GM21526 (cell line): ENCODE measurements at regions not wholly inside any gene's neighbourhood (a gene's known extent, or its start where the extent isn't known, plus 50 kb on each side); places are given as distances from the start of the nearest gene placed in this dataset.

ENCODE experiments used
- ATAC-seq: cut with Tn5 transposase; IDR thresholded peaks from one replicate; pipeline ENCODE4 v1.9.1; 2021; ENCODE audit warnings: moderate library complexity; ENCODE audit not compliant: unreplicated experiment, low FRiP score

GRCh38 chr1:219292999-219293398, 119.3 kb downstream of the LYPLAL1 start:
- ATAC-seq, result no peak

DNA sequence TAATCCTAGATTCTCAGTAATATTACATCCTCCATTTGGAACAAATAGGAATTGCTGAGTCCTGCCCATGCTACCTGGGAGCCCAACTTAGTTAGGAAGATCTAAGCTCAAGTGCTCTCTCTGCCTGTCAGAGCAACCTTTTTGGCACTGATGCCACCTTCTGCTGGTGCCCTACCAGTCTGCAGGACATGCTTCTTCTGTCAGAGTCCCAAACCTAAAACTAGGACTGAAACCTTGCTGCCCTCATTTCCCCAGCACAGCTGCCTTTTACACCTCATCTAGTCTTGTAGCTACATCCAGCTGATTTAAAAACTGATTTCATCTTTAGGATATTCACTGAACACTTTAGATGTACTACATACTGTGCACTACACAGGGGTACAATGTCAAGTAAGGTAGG, 118.7 kb downstream of the LYPLAL1 start:
- ATAC-seq, result no peak

DNA sequence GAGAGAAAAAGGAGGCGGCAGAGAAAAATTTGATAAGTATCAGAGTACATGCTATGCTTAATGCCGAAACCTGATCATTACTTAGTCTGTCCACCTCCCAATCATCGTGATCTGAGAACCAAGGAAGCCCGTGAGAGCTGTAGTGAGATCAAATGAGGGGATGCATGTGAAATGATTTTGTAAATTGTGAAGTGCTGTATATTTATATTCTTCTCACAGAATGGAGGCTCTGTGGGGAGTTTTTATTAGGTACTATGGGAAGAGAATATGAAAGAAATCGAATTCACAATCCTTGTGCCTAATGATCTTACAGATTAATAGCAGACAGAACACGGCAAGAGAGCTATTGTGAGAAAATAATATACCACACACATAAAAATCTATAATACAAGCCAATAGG, 115.5 kb downstream of the LYPLAL1 start:
- no peak for ATAC-seq

GRCh38 chr1:219283541-219283940, 109.9 kb downstream of the LYPLAL1 start:
- ATAC-seq, result no peak

- ATAC-seq, result no peak
These were observed 108.2 kb downstream of the LYPLAL1 start for GRCh38 chr1:219281831-219282230.

GRCh38 chr1:219279017-219279770, 105.5 kb downstream of the LYPLAL1 start:
- ATAC-seq, result no peak

DNA sequence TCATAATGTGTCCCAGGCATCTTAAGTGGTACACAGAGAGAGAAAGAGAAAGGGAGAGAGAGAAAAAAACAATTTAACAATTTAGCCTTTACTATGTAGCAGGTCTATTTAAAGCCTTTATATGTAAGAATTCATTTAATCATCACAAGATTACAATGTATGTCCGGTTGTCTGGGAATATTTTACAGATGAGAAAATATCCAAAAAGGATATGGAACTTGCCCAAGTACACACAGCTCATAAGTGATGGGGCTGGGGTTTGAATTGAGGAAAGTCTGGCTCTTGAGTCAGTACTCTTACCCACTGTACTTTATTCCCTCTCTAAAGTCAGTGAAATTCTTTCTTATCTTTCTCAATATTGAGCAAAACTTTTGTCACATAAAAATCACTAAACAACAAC, 104.6 kb downstream of the LYPLAL1 start:
- ATAC-seq, result no peak

- ATAC-seq, result no peak
These were observed 103.8 kb downstream of the LYPLAL1 start for GRCh38 chr1:219277304-219278105.

GRCh38 chr1:219276049-219276738, 102.5 kb downstream of the LYPLAL1 start:
- no peak for ATAC-seq

DNA sequence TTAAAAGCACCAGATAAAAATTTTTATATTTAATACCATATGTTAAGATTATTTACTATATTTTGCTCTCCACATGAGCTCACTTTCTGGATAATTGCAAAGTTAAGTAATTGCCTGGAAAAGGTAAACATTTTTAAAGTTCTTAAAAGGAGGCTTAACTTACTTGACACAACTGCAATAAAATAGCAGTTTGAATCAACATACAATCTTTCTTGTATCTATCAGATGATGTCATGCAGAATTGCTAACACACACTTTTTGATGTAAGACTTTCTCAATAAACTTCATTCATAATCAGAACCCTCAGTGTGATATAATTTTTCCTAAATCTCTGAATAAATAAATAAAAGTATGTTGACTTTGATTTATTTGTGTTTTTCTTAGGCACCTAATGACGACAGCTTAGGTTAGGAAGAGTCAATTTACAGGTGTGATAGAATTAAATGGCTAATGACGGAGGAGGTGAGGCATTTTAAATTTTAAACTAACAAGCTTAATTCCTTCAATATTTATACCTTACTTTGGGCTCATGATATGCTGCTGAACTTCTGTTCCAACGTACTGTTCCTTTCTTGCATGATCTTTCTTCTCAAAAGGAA, 99.5 kb downstream of the LYPLAL1 start:
- no peak for ATAC-seq

GRCh38 chr1:219271818-219272535, 98.3 kb downstream of the LYPLAL1 start:
- no peak for ATAC-seq

DNA sequence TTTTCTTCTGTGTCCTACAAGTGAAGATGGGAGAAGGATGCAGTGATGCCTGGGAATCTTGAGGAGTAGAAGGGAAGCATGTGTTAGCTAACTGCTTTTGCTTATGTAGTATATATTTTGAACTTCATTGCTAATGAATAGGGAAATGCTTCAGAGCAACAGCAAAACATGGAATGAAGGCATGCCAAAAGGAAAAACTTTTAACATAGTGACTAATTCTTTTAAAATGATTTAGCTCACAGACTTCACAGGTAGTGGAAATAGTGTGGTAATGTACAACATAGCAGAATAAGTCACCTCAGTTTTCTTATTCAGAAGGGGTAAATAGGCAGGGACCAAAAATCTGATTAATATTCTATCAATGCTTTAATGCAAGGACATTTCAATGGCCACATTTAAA, 95.5 kb downstream of the LYPLAL1 start:
- ATAC-seq, result no peak

GRCh38 chr1:219266524-219266923, 92.8 kb downstream of the LYPLAL1 start:
- ATAC-seq, result no peak

- no peak for ATAC-seq
These were observed 91.4 kb downstream of the LYPLAL1 start for GRCh38 chr1:219265026-219265515.

- no peak for ATAC-seq
These were observed 90.9 kb downstream of the LYPLAL1 start for GRCh38 chr1:219264561-219264960.
